Stimulated activated CD8-positive, alpha-beta memory T cell treated with anti-CD3 and anti-CD28 coated beads, Interleukin-7, amount 100 ng/mL, for 48 hours (primary cell): ENCODE measurements at regions not wholly inside any gene's neighbourhood (a gene's known extent, or its start where the extent isn't known, plus 50 kb on each side); places are given as distances from the start of the nearest gene placed in this dataset.

Experiments used
- DNase-seq, 2 donors: peaks; one replicate each; pipeline ENCODE4 v3.0.0-alpha.2; 2020; ENCODE audit warnings: low read depth in 1 of 2; ENCODE audit errors: extremely low read depth in 1 of 2

- no peak for DNase-seq
These were observed 160.9 kb upstream of the SYT6 start for GRCh38 chr1:114314576-114314975.

DNA sequence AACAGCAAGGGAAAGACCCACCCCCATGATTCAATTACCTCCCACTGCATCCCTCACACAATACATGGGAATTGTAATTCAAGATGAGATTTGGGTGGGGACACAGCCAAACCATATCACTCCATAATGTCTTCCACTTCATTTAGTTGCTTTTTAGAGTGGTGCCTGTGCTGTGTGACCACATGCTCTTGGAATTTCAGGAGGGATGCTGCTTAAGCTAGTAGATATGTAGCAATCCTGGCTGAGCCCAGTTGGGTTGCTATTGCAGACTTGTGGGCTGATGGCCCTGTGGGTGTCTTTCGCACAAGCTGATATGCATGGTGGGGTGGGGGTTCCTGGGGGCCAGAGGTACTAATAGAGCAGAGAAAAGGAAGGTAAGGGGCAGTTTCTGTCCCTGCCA is 160.4 kb upstream of the SYT6 start:
- DNase-seq, result no peak

DNA sequence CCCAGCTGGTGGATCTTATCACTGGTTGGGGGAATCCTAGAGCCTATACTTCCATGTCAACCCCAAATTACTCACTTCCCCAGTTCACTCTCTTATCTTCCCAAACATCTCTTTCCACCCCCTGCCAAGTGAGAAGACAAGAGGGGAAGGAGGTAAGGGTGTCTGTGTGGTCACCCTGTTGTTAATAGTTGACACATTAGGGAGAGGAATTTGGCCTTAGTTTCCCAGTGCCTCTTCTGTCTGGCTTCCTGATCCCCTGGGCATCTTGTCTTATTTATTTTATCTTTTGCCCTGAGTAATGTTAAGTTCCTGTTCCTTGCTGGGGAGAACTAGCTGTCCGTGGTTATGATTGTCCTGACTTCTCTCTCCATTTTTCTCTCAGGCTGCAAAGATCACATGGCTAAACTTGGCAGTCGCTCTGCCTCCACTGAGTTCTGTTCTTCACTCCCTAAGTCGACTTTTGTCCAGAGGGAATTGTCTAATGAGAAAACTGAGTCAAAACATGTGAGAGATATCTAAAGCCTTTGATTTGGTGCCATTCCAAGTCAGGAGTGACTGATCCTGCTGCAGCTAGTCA is 157.1 kb upstream of the SYT6 start:
- no peak for DNase-seq

GRCh38 chr1:114302821-114303220 is 149.2 kb upstream of the SYT6 start:
- DNase-seq, result no peak

GRCh38 chr1:114299331-114299975 is 145.8 kb upstream of the SYT6 start:
- DNase-seq, result no peak

GRCh38 chr1:114298008-114298407 is 144.3 kb upstream of the SYT6 start:
- no peak for DNase-seq

- DNase-seq, result no peak
These were observed 142.7 kb upstream of the SYT6 start for GRCh38 chr1:114296413-114296812.

DNA sequence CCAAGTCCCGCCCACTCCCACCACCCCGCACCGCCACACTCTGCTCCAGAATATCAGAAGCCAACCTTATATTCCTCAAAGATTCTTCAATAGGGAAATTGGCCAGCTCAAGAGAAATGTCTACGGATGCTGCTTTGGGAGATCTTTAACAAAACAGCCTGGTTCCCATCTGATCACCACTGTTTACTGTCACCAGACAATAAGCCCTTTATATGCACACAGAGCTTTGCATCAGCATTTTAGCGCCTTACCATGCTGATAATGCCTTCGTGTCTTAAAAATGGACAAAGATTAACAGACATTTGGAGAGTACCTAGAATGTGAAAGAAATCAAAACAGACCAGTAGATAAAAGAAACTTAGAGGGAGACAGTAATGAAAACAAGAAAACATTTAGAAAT is 141.7 kb upstream of the SYT6 start:
- DNase-seq, result no peak

DNA sequence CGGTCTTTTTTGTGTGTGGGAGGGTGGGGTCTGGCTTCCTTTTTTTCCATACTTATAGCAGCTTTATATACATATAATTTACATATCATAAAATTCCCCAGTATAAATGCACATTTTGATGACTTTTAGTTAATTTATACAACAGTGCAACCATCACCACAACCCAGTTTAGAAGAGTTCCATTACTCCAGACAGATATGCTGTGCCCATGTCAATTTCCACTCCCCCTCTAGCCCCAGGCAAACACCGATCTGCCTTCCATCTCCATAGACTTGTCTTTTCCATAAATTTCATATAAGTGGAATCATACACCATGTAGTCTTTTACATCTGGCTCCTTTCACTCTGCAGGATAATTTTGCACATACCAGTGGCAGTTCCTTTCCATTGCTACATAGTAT is 139.2 kb upstream of the SYT6 start:
- DNase-seq, result no peak

- no peak for DNase-seq
These were observed 138.5 kb upstream of the SYT6 start for GRCh38 chr1:114292194-114292593.

- no peak for DNase-seq
These were observed 137.1 kb upstream of the SYT6 start for GRCh38 chr1:114290776-114291175.

GRCh38 chr1:114290341-114290740 is 136.7 kb upstream of the SYT6 start:
- DNase-seq, result no peak

- no peak for DNase-seq
These were observed 136.2 kb upstream of the SYT6 start for GRCh38 chr1:114289824-114290223.

GRCh38 chr1:114289306-114289705 is 135.6 kb upstream of the SYT6 start:
- DNase-seq, result no peak

DNA sequence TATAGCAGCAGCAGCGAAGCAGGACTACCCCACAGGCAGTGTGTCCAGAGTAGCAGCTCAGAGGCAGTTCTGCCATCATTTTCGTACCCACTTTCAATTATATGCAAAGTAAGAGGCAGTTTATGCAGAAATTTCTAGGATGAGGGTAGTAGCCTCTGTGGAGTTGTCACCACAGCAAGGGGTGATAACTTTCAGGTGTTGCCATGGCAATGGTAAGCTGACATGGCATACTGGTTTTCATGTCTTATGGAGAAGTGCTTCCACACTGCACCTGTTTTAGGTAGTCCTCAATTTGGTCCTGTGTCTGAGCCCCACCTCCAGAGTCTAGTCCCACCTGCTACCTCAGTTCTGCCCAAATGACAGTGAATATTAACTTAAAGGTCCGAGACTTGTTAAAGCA is 133.3 kb upstream of the SYT6 start:
- DNase-seq, result no peak

- DNase-seq, result no peak
These were observed 132.5 kb upstream of the SYT6 start for GRCh38 chr1:114286179-114286578.

- DNase-seq, result peak; percentile 43 to 72
These were observed 129.2 kb upstream of the SYT6 start for GRCh38 chr1:114282751-114283403.

DNA sequence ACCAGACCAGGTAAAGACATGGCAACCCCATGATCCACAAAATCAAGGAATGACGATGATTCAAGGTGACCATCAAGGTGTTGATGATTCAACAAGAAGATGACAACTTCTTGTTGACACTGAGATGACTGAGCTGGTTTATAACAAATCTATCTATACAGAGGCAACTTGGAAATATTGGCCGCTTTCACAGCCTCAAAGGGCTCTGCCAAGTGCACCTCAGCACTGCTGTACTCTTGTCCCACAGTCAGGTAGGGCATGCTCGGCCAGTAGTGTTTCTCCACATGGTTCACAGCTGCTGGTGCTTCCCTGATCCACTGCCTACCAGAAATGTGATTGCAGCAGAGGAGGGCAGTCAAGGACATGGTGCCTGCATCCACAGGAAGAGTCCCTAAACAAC is 125.2 kb upstream of the SYT6 start:
- DNase-seq, result no peak

DNA sequence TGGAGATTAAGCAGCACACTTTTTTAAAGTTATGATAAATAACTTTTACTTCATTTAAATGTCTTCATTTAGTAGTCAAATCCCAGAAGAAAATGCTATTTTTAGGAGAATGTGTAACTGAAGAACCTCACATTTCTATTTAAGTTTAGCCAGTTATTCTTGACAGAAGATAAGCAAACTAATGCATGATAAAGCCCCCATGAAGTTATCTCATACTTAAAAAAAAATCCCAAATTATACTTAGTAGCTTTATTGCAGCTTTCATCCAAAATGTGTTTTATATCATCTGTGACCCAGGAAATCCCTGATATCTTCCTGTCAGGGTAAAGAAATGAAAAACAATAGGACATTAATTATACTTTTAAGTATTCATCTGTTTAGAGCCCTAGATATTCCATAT is 124.8 kb upstream of the SYT6 start:
- no peak for DNase-seq

GRCh38 chr1:114274621-114275317 is 121.1 kb upstream of the SYT6 start:
- DNase-seq, result no peak

DNA sequence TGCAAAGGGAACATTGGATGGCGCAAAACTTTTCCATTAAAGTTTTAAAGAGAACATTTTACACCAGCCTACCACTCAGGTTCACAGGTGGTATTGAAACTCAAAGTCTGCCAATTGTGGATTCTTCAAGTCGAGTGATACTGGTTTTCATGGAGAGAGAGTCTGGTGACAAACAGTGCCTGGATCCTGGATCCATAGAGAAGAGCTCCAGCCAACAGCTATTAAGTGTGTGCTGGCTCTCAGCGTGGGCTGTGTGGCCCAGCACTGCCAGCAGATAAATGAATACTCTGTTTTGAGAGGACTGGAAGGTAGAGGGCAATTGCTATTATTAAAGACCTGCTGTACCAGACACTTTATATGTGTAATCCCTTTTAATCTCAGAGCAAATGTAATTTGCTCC is 118.9 kb upstream of the SYT6 start:
- no peak for DNase-seq

- no peak for DNase-seq
These were observed 117.0 kb upstream of the SYT6 start for GRCh38 chr1:114270718-114271117.
